Myocyte (in vitro differentiated cells): ENCODE measurements at regions not wholly inside any gene's neighbourhood (a gene's known extent, or its start where the extent isn't known, plus 50 kb on each side); places are given as distances from the start of the nearest gene placed in this dataset.
A peak's percentile ranks its signal among the peaks of the same experiment; 100 is the strongest.

Experiments used
- DNase-seq: peaks from one replicate; pipeline ENCODE4 v3.0.0-alpha.2; 2012; ENCODE audit warnings: low read depth

DNA sequence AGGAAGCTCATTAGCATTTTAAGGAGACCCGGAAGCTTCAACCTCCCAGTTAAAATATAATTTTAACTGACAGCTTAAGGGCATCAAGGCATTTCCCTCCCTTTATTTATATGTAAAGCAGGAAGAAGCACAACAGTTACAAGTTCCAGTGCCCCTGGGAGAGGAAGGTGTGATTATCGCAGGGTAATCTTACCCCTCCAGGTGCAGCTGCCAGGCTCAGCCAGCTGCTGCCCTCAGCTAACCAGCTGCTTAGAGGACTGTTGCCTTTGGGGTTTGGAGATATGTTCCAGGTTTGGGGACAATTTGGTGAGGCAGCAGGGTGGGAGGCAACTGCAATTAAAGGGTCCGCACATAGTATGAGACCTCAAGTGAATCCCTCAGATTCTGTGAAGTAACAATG lies 55.3 kb upstream of the SETBP1 start:
- DNase-seq, result no peak

DNA sequence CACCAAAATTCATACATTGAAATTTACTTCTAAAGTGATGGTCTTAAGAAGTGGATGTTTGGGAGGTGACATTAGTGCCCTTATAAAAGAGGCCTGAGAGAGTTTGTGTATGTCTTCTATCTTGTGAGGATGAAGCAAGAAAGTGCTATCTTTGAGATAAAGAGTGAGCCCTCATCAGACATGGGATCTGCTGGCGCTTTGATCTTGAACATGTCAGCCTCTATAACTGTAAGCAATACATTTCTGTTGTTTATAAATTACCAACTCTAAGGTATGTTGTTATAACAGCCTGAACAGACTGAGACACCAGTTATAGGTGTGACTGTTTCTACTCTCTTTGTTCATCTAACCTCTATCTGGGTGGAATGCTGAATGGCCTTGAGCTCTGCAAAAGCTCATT lies 54.5 kb upstream of the SETBP1 start:
- no peak for DNase-seq

GRCh38 chr18:44626807-44627206 lies 53.9 kb upstream of the SETBP1 start:
- DNase-seq, result no peak

GRCh38 chr18:44627280-44627679 lies 53.4 kb upstream of the SETBP1 start:
- DNase-seq, result peak; percentile 24

- DNase-seq, result no peak
Measured at GRCh38 chr18:44629406-44629805, 51.3 kb upstream of the SETBP1 start.

GRCh38 chr18:44630118-44630517 lies 50.6 kb upstream of the SETBP1 start:
- DNase-seq, result no peak
